OCI-LY1 (cell line): ENCODE measurements at regions not wholly inside any gene's neighbourhood (a gene's known extent, or its start where the extent isn't known, plus 50 kb on each side); places are given as distances from the start of the nearest gene placed in this dataset.
A peak's percentile ranks its signal among the peaks of the same experiment; 100 is the strongest.
"Not testable (repeated sequence)": the region's sequence is repeated elsewhere in the genome, so short reads cannot be mapped to it uniquely, and the experiment has no call there.

ENCODE experiments used
- H2AFZ ChIP-seq: fragments of 200-600 bp; sonication (generic), shearing (Covaris generic); 2 replicates; pipeline ENCODE4 v1.6.0; 2014; ENCODE audit warnings: antibody characterized with exemption, mild to moderate bottlenecking, low read length
- H3F3A ChIP-seq: fragments of 200-600 bp; sonication (generic), shearing (Covaris generic); 2 replicates; pipeline ENCODE4 v1.6.0; 2014; ENCODE audit warnings: mild to moderate bottlenecking, antibody characterized with exemption, low read length, moderate library complexity; ENCODE audit not compliant: insufficient read depth
- H3K27ac ChIP-seq: fragments of 200-600 bp; sonication (generic); 2 replicates; pipeline ENCODE4 v1.5.1; 2014; ENCODE audit warnings: low read length, mixed run types, mild to moderate bottlenecking, low read depth; ENCODE audit not compliant: poor library complexity, severe bottlenecking
- H3K27me3 ChIP-seq: fragments of 200-600 bp; sonication (generic); 2 replicates; pipeline ENCODE4 v1.6.0; 2014; ENCODE audit warnings: antibody characterized with exemption, mild to moderate bottlenecking, low read length, moderate library complexity; ENCODE audit not compliant: insufficient read depth
- H3K36me3 ChIP-seq: fragments of 200-600 bp; sonication (generic); 2 replicates; pipeline ENCODE4 v1.6.1; 2014; ENCODE audit warnings: mild to moderate bottlenecking, antibody characterized with exemption, low read length, moderate library complexity, mixed read lengths; ENCODE audit not compliant: insufficient read depth
- H3K4me1 ChIP-seq: fragments of 200-600 bp; sonication (generic); 2 replicates; pipeline ENCODE4 v1.5.1; 2014; ENCODE audit warnings: mild to moderate bottlenecking, low read length, moderate library complexity; ENCODE audit not compliant: insufficient read depth, severe bottlenecking
- H3K4me2 ChIP-seq: fragments of 200-600 bp; sonication (generic), shearing (Covaris generic); 2 replicates; pipeline ENCODE4 v1.6.1; 2014; ENCODE audit warnings: low read length
- H3K4me3 ChIP-seq: fragments of 200-600 bp; sonication (generic); 2 replicates; pipeline ENCODE4 v1.5.1; 2014; ENCODE audit warnings: low read length, low read depth, mild to moderate bottlenecking, mixed read lengths; ENCODE audit not compliant: poor library complexity, severe bottlenecking
- H3K79me2 ChIP-seq: fragments of 200-600 bp; shearing (Covaris generic); 2 replicates; pipeline ENCODE4 v1.6.1; 2016; ENCODE audit warnings: mixed run types, low read length, mixed read lengths; ENCODE audit not compliant: insufficient read depth
- H3K9ac ChIP-seq: fragments of 200-600 bp; sonication (generic), shearing (Covaris generic); 2 replicates; pipeline ENCODE4 v1.6.1; 2014; ENCODE audit warnings: mild to moderate bottlenecking, low read length, mixed read lengths
- H3K9me2 ChIP-seq: fragments of 200-600 bp; sonication (generic), shearing (Covaris generic); 2 replicates; pipeline ENCODE4 v1.6.1; 2014; ENCODE audit warnings: low read depth, mild to moderate bottlenecking, low read length, mixed read lengths
- H3K9me3 ChIP-seq: fragments of 200-600 bp; shearing (Covaris generic); 2 replicates; pipeline ENCODE4 v1.6.1; 2014; ENCODE audit warnings: low read length, mixed read lengths
- H4K20me1 ChIP-seq: fragments of 200-600 bp; sonication (generic), shearing (Covaris generic); 2 replicates; pipeline ENCODE4 v1.6.0; 2016; ENCODE audit warnings: mild to moderate bottlenecking, low read length; ENCODE audit not compliant: insufficient read depth
- CTCF ChIP-seq: fragments of 200-600 bp; sonication (generic), shearing (Covaris generic); IDR thresholded peaks from 2 replicates; pipeline ENCODE4 v1.5.1; 2017; ENCODE audit warnings: mild to moderate bottlenecking, antibody characterized with exemption, low read length, moderate library complexity, mixed read lengths
- EZH2 ChIP-seq: fragments of 200-600 bp; sonication (generic), shearing (Covaris generic); IDR thresholded peaks from 2 replicates; pipeline ENCODE4 v1.8.0; 2017; ENCODE audit warnings: borderline replicate concordance, mixed run types, mild to moderate bottlenecking, antibody characterized with exemption, low read length, moderate library complexity, mixed read lengths

GRCh38 chr5:56666901-56667300, 148.4 kb upstream of the MAP3K1 start:
- TF ChIP-seq CTCF, result no peak
- no peak for TF ChIP-seq EZH2
- no peaks in the 10 kb centered on the region for H4K20me1 ChIP-seq
- no peak overlapping the region for H3K9ac ChIP-seq
- H3K79me2 ChIP-seq, result no peaks in the 10 kb centered on the region
- H3K4me2 ChIP-seq, result no peak overlapping the region
- H3K4me1 ChIP-seq, result peaks cover 41% of the 10 kb centered on the region
- H3K9me2 ChIP-seq, result no peaks in the 10 kb centered on the region
- H3F3A ChIP-seq, result peaks cover 4% of the 10 kb centered on the region
- H3K27ac ChIP-seq, result peak overlapping the region; percentile 33
- H3K4me3 ChIP-seq, result no peak overlapping the region
- no peaks in the 10 kb centered on the region; the same call in 1 of the 2 replicates for H3K36me3 ChIP-seq
- no peaks in the 10 kb centered on the region for H3K27me3 ChIP-seq
- H2AFZ ChIP-seq, result no peak overlapping the region
- peaks cover 8% of the 10 kb centered on the region; the same call in 1 of the 2 replicates for H3K9me3 ChIP-seq

GRCh38 chr5:56665117-56665516, 150.2 kb upstream of the MAP3K1 start:
- not testable (repeated sequence) for H3K9me3 ChIP-seq, H3K9me2 ChIP-seq, H4K20me1 ChIP-seq, H3K9ac ChIP-seq, H3K79me2 ChIP-seq, H3F3A ChIP-seq, H3K36me3 ChIP-seq, H3K27me3 ChIP-seq, H3K4me3 ChIP-seq, H3K4me2 ChIP-seq, H3K27ac ChIP-seq, H2AFZ ChIP-seq
- peaks cover 23% of the 10 kb centered on the region for H3K4me1 ChIP-seq

GRCh38 chr5:56664025-56664424, 151.3 kb upstream of the MAP3K1 start:
- Histone ChIP-seq H3F3A (no peaks in the 10 kb centered on the region), H4K20me1 (no peaks in the 10 kb centered on the region), H3K9me2 (no peaks in the 10 kb centered on the region), H3K4me1 (peaks cover 19% of the 10 kb centered on the region), H3K4me2 (no peak overlapping the region), H3K9ac (no peak overlapping the region), H3K27me3 (no peaks in the 10 kb centered on the region), H3K4me3 (no peak overlapping the region), H3K79me2 (no peaks in the 10 kb centered on the region), H2AFZ (no peak overlapping the region), H3K36me3 (no peaks in the 10 kb centered on the region; the same call in 1 of the 2 replicates), H3K9me3 (peaks cover 8% of the 10 kb centered on the region; the same call in 1 of the 2 replicates), H3K27ac (no peak overlapping the region)
- TF ChIP-seq CTCF, result no peak
- no peak for TF ChIP-seq EZH2

GRCh38 chr5:56663523-56663922, 151.8 kb upstream of the MAP3K1 start:
- no peaks in the 10 kb centered on the region for H3K27me3 ChIP-seq
- peaks cover 14% of the 10 kb centered on the region for H3K4me1 ChIP-seq
- H3F3A ChIP-seq, result no peaks in the 10 kb centered on the region
- no peaks in the 10 kb centered on the region for H3K79me2 ChIP-seq
- no peaks in the 10 kb centered on the region for H4K20me1 ChIP-seq
- no peak overlapping the region for H3K4me2 ChIP-seq
- no peaks in the 10 kb centered on the region; the same call in 1 of the 2 replicates for H3K36me3 ChIP-seq
- H3K9me2 ChIP-seq, result no peaks in the 10 kb centered on the region
- H3K9me3 ChIP-seq, result peaks cover 8% of the 10 kb centered on the region; the same call in 1 of the 2 replicates
- H2AFZ ChIP-seq, result no peak overlapping the region
- no peak overlapping the region for H3K9ac ChIP-seq
- H3K27ac ChIP-seq, result no peak overlapping the region
- H3K4me3 ChIP-seq, result no peak overlapping the region
- TF ChIP-seq EZH2 (no peak), CTCF (no peak)
